Suprapubic skin (tissue), 4 donors: ENCODE measurements at regions not wholly inside any gene's neighbourhood (a gene's known extent, or its start where the extent isn't known, plus 50 kb on each side); places are given as distances from the start of the nearest gene placed in this dataset.

Experiments
- CTCF ChIP-seq, 2 donors: fragments of 200-600 bp in 1 of 2; fragments of 450-650 bp in 1 of 2; sonication (generic) in 1 of 2; IDR thresholded peaks; one replicate each; pipeline ENCODE4 v1.5.1; 2016 to 2019; ENCODE audit warnings: antibody characterized with exemption in 2 of 2, mild to moderate bottlenecking in 1 of 2, moderate library complexity in 1 of 2
- EP300 ChIP-seq: sonication (generic); formaldehyde crosslinking; IDR thresholded peaks from one replicate; pipeline ENCODE4 v1.6.1; 2017; ENCODE audit warnings: antibody characterized with exemption
- POLR2A ChIP-seq, 2 donors: fragments of 450-650 bp; IDR thresholded peaks; one replicate each; pipeline ENCODE4 v1.6.1; 2017; ENCODE audit warnings: antibody characterized with exemption in 2 of 2, mild to moderate bottlenecking in 2 of 2, moderate library complexity in 2 of 2
- POLR2AphosphoS5 ChIP-seq, 3 donors: sonication (generic); formaldehyde crosslinking; IDR thresholded peaks; one replicate each; pipeline ENCODE4 v1.6.1; 2017; ENCODE audit warnings: antibody characterized with exemption in 3 of 3

- TF ChIP-seq CTCF (IDR thresholded peaks at IDR 0.05): no peak
- no peak for TF ChIP-seq POLR2A (IDR thresholded peaks at IDR 0.05)
- TF ChIP-seq POLR2AphosphoS5 (IDR thresholded peaks at IDR 0.05): no peak
- no peak for TF ChIP-seq EP300
These were observed 326.4 kb downstream of the DCHS2 start for GRCh38 chr4:154164931-154165839.
